NCI-H460 (cell line): ENCODE measurements at regions not wholly inside any gene's neighbourhood (a gene's known extent, or its start where the extent isn't known, plus 50 kb on each side); places are given as distances from the start of the nearest gene placed in this dataset.

ENCODE experiments used
- DNase-seq: peaks from one replicate; pipeline ENCODE4 v3.0.0-alpha.2; 2016; ENCODE audit warnings: low read depth; ENCODE audit errors: extremely low read depth

DNA sequence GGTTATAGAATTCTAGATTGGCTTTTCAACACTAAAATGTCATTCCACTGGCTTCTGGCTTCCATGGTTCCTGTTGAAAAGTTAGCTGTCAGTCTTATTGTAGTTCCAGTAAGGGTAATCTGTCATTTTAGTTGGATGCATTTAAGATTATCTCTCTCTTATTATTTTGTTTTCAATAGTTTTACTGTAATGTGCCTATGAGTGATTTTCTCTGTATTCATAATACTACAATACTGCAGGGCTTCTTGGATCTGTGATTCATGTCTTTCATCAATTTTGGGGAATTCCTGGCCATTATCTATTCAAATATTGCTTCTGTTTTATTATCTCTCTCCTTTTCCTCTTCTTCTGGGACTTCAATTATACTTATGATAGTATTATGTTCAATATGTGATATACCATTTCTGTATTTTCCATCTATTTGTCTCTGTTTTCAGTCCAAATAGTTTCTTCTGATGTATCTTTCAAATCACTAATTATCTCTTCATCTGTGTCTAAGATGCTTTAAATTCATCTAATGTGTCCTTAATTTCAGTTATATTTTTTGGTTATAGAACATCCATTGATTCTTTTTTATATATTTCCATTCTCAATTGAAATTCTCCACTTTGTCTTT is 101.5 kb downstream of the KCTD15 start:
- DNase-seq, result no peak

- DNase-seq, result no peak
Measured at GRCh38 chr19:33900817-33901216, 104.1 kb downstream of the KCTD15 start.

GRCh38 chr19:33902395-33902794 is 105.7 kb downstream of the KCTD15 start:
- DNase-seq, result no peak

DNA sequence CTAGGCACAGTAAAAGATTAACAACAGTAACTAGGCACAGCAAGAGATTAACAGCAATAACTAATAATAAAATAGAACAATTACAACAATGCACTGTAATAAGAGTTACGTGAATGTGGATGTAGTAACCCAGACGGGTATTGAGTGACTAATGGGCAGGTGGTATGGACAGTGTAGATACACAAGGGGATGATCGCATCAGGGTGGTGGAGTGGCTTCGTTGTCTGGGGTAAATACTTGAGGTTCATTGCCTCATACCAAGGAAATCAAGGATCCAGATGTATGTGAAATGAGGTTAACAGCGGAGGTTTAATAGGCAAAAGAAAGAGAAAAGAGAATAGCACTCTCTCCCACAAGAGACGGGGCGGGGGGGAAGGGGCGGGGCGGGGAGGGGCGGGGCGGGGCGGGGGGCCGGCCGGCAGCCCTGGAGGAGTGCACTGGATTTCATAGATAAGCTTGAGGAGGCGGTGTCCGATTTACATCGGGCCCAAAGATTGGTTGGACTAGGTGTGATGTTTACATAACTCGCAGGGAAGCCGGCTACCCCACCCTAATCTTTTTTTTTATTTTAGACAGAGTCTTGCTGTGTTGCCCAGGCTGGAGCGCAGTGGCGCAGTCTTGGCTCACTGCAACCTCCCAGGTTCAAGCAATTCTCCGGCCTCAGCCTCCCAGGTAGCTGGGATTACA is 106.3 kb downstream of the KCTD15 start:
- DNase-seq, result no peak

DNA sequence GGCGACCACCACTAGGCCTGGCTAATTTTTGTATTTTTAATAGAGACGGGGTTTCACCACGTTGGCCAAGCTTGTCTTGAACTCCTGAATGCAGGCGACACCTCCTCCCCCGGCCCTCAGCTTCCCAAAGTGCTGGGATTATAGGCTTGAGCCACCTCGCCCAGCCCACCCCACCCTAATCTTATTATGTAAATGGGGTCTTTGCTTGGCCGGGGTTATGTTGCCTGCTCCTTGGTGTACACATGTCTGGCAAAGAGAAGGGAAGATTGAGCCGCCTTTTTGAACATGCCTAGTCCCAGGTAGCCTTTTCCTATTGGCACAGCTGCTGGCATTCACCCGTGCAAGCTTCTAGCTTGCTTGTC is 106.8 kb downstream of the KCTD15 start:
- DNase-seq, result no peak

- no peak for DNase-seq
Measured at GRCh38 chr19:33904681-33905080, 108.0 kb downstream of the KCTD15 start.

GRCh38 chr19:33905473-33905936 is 108.8 kb downstream of the KCTD15 start:
- DNase-seq, result no peak

DNA sequence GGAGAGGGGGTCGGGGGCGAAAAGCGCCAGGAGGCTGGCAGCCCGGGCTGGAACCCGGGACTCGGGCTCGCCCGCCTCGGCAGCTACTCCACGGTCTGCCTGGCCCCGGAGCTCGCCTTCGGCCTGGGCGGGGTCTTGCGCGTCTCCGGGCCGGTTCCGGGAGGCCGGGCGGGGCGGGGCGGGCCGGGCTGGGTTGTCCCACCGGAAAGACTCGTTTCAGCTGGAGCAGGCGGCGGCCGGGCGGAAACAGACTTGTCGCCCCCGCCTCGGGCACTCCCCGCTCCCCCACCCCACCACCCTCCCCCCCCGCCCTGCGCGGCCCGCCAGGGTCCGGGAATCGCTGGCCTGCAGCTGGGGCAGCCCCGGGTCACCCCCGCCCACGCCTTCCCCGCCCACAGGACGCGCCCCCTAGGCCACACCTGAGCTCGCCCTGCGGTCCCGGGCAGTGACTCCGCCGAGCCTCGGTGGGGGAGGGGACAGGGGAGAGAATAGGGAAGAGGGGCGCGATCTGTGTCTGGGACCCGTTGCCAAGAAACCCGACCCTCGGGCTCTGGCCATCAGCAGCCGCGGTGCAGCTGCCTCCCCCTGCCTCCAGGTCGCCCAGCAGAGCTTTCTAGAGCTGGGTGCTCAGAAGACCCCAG is 109.4 kb downstream of the KCTD15 start:
- DNase-seq, result no peak

DNA sequence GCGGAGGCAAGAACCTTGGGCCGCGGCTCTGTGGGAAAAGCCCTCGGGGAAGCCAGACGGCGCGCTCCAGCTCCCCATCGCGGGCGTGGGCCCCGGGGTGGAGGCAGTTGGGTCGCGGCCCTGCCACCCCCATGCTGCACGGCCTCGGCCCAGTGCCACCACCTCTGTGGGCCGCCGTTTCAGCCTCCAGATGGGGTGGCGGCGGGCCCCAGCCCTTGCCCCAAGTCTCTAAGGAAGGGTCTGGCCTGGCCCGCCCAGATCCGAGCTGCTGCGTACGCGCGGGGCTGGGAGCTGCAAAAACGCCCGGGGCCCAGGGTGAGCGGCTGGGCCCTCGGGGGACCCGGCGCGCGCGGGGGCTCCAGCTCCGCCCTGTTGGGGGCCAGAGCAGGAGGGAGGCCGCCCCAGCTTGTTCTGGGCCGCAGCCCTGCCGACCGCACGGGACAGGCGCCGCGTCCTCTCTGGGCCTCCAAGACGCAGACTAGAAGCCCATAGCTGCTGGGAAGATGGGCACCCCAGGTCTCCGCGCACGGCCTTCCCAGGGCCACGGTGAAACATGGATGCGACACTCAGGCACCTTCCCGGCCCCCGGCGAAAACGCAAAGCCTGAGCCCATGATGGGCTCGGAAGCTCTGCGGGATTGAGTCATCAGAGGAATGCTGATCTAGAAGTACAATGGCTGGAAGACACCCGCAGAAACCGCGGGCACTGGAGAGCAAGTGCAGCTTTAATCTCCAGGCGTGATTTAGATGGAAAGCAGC is 110.1 kb downstream of the KCTD15 start:
- no peak for DNase-seq

DNA sequence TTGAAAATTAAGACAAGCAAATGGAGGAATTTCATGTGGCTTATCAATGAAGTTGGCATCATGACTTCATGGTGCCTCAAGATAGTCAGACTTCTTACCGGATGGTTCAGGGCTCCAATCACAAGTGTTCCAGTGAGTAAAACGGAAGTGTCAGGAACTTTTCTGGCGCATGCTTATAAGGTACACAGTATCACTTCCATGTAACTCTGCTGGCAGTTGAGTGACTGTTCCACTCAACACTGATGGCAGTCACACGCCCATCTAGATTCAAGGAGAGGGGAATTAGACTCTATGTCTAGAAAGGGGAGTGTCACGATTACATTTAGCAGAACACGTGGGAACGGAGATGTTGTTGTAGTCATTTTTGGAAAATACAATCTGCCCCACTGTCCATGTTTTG is 114.3 kb downstream of the KCTD15 start:
- DNase-seq, result no peak

DNA sequence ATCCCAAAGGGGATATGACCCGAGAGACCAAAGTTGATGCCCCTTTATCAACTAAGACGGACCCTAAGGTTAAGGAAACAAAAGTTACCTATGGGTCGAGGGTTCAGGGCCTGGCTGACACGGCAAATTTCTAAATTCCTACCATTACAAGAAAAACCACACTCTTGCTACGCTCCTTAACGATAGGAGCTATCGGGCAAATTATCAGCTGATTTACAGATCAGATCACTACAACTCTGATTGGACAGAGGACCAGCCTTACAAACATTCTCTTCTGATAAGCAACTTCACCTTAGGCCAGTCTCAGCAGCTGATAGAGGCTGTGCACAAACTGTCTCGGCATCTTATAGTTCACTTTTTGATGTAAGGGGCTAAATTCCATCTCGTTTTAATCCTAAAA is 117.9 kb downstream of the KCTD15 start:
- no peak for DNase-seq

DNA sequence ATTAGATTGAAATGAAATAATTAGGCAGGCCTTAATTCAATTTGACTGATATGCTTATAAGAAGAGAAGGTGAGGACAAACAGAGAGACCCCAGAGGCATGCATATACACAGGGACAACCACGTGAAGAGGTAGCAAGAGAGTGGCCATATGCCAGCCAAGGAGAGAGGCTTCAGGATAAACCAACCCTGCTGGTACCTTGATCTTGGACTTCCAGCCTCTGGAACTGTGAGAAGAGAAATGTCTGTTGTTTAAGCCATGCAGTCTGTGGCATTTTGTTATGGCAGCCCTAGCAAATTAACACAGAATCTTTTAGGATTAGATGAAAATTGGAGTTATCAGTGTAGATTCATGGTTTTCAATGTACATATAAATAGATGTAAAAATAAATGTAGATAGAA is 120.1 kb downstream of the KCTD15 start:
- no peak for DNase-seq

DNA sequence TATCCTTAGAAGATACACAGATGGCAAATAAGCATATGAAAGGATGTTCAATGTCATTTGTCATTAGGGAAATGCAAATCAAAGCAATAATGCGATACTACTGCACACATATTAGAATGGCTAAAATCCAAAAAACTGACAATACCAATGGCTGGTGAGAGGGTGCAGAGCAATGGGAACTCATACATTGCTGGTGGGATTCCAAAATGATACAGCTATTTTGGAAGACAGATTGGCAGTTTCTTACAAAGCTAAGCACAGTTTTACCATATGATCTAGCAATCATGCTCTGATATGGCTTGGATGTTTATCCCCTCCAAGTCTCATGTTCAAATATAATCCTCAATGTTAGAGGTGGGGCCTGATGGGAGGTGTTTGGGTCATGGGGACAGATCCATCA is 122.6 kb downstream of the KCTD15 start:
- no peak for DNase-seq

GRCh38 chr19:33921165-33921564 is 124.5 kb downstream of the KCTD15 start:
- DNase-seq, result no peak

DNA sequence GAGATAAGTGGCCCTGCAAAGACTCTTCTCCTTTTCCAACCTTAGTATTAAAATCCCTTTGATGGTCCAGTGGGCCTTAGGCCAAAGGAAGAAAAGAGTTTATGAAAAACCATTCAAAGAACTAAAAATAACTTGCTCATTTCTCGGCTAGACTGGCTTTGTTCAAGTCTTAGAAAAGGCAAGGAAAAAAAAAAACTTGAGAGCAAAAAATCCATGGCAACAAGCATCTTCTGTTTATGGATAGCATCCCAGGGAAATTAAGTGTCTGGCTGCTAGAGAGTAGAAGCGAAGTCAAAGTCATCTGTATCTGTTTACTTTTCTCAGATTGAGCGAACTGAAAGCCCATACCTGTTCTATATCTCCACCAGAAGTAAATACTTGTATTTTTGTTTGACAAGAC is 129.6 kb downstream of the KCTD15 start:
- DNase-seq, result no peak

GRCh38 chr19:33927789-33928457 is 131.3 kb downstream of the KCTD15 start:
- no peak for DNase-seq

GRCh38 chr19:33928458-33928950 is 131.8 kb downstream of the KCTD15 start:
- DNase-seq, result no peak

DNA sequence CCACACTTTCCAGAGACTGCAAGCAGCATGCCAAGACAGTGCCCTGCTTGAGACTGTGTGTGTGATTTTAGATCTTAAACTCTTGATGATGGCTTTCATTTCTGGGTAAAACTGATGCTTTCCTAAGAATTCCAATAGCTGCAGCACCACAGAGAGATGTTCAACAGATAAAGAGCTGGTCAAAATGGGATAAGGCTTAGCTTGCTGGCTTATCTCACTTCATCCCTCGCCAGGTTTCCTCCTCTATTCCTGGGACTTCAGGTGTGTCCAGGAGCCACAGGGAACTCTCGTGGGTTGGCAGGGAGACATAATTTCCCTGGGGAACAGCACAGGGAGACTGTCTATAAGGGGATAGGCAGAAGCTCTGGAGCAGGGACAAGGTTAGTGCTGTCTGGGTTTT is 137.3 kb downstream of the KCTD15 start:
- no peak for DNase-seq

DNA sequence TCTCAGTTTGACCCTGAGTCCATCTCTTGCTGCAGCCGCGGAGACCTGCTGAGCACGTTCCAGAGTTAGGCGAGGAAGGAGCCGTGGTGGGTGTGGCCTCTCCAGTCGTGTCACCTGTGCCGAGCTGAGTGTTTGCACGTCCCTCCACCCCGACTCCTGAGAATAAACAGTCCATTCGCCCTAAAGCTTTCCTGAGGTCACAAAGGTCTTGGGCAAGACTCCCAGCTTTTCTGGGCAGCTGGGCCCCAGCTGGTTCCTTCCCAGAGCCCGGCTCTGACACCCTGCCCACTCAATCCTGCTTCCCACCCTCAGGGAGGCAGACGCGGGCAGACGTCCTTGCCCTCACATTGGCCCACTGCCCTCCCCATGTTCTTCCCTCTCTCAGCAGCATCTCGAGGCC is 142.2 kb downstream of the KCTD15 start:
- DNase-seq, result no peak

- no peak for DNase-seq
Measured at GRCh38 chr19:33941133-33941532, 144.5 kb downstream of the KCTD15 start.
